ENCODE measurements at regions not wholly inside any gene's neighbourhood (a gene's known extent, or its start where the extent isn't known, plus 50 kb on each side); places are given as distances from the start of the nearest gene placed in this dataset.
"Not testable (repeated sequence)": the region's sequence is repeated elsewhere in the genome, so short reads cannot be mapped to it uniquely, and the experiment has no call there.

DNA sequence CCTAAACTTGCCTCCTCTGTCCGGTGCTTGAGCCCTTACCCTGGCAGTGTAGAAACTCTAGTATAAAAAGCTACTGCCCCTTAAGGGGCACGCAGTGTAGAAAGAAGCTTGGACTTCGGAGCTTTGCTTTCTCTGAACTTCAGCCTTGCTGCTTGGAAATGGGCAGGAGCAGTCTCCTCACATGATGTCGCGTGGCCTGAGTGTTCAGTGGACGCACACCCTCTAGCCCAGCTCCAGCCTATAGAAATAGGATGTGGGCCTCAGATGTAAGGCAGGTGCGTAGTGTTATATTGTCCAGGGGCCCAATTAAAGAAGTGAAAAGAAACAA is 98.2 kb upstream of the PCBD1 start:
- no peak overlapping the region for H3K4me3 ChIP-seq (ENCODE audit: low read depth, low read length)
- no peaks in the 10 kb centered on the region for H3K36me3 ChIP-seq (ENCODE audit: control insufficient read depth in 2 of 2, insufficient read depth in 1 of 2, low read length in 2 of 2)
- no peaks in the 10 kb centered on the region for H3K9me3 ChIP-seq (ENCODE audit: control insufficient read depth, insufficient read depth, low read depth, low read length)
- POLR2A ChIA-PET: no interaction called here
- no peak overlapping the region for H3K27ac ChIP-seq (ENCODE audit: extremely low read depth, low read depth, low read length)
- no peaks in the 10 kb centered on the region for H3K4me1 ChIP-seq (ENCODE audit: control insufficient read depth, insufficient read depth, low read length)
- TF ChIP-seq WT1 (tag by site-specific recombination; IDR thresholded peaks at IDR 0.05) (no peak), KLF1 (tag by site-specific recombination; IDR thresholded peaks at IDR 0.05) (no peak), ZNF350 (tag by site-specific recombination; IDR thresholded peaks at IDR 0.05) (no peak), ZNF654 (tag by site-specific recombination; IDR thresholded peaks at IDR 0.05; ENCODE audit: low read depth) (no peak)
- CTCF ChIA-PET: no interaction called here

DNA sequence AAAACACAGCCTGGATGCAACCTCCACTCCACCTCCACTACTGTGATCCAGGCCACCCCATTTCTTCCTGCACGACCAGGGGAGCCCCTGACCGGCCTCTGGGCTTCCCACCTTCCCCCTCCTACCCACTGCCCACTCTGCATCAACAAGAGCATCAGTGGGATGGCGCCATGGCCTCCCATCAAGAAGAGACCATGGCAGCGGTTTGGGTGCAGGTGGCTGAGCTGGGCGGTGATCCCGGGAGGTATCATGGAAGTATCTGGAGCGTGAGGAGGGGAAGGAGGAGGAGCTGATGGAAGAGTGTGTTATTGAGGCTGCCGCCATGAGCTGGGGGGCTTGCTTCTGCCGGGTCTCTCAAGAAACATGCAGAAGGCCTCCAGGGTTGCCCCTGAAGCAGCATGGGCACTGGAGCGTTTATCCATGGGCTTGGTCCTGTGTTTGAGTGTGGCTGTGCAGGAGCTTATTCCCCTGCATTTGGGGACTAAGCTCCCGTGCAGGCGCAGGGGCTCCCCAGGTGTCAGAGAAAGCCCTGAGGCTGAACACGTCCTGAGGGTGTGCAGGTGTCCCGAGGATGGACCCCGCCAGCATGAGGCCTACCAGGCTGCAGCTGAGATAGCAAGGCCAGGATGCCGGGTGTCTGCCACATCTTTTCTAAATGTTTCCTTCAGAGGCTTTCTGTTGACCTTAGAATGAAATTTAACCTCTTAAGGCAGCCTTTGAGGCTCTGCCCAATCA is 99.2 kb upstream of the PCBD1 start:
- no peak for TF ChIP-seq ZNF239 (tag by site-specific recombination; IDR thresholded peaks at IDR 0.05)
- TF ChIP-seq, protein P1, sequence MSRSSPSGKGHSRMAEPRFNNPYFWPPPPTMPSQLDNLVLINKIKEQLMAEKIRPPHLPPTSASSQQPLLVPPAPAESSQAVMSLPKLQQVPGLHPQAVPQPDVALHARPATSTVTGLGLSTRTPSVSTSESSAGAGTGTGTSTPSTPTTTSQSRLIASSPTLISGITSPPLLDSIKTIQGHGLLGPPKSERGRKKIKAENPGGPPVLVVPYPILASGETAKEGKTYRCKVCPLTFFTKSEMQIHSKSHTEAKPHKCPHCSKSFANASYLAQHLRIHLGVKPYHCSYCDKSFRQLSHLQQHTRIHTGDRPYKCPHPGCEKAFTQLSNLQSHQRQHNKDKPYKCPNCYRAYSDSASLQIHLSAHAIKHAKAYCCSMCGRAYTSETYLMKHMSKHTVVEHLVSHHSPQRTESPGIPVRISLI (tag by site-specific recombination; IDR thresholded peaks at IDR 0.05): no peak
- no peak for TF ChIP-seq ZNF426 (tag by site-specific recombination; IDR thresholded peaks at IDR 0.05)
- no peak for TF ChIP-seq ZNF571 (tag by site-specific recombination; IDR thresholded peaks at IDR 0.05)
- TF ChIP-seq GLIS2 (tag by site-specific recombination; IDR thresholded peaks at IDR 0.05): no peak
- no peak overlapping the region for H3K27ac ChIP-seq (ENCODE audit: extremely low read depth, low read depth, low read length)
- H3K36me3 ChIP-seq (ENCODE audit: control insufficient read depth in 2 of 2, insufficient read depth in 1 of 2, low read length in 2 of 2): no peaks in the 10 kb centered on the region
- H3K4me1 ChIP-seq (ENCODE audit: control insufficient read depth, insufficient read depth, low read length): no peaks in the 10 kb centered on the region
- H3K9me3 ChIP-seq (ENCODE audit: control insufficient read depth, insufficient read depth, low read depth, low read length): no peaks in the 10 kb centered on the region
- POLR2A ChIA-PET: no interaction called here
- CTCF ChIA-PET: interaction anchor here (0.5 to 0.6 kb wide), 2 partner anchors 55 to 653 kb away, joined by 3 read pairs; no protein-coding TSS in a partner anchor
- no peak overlapping the region for H3K4me3 ChIP-seq (ENCODE audit: low read depth, low read length)

DNA sequence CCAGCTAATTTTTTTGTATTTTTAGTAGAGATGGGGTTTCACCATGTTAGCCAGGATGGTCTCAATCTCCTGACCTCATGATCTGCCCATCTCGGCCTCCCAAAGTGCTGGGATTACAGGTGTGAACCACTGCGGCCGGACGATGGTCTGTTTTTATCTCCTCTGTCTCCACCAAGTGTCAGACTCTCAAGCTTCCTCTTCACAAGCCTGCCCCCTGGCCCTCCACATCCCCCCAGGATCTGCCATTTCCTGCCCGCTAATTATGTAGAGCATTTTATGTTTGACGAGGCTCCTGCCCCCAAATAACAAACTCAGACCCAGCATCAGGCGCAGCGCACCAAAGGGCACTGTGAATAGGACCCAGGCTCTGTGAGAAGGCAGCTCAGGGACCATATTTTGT is 101.8 kb upstream of the PCBD1 start:
- CTCF ChIA-PET: interaction anchor here (0.6 to 1.1 kb wide), 4 partner anchors 14 to 743 kb away, joined by 3 read pairs; no protein-coding TSS in a partner anchor
- H3K4me3 ChIP-seq (ENCODE audit: low read depth, low read length); H3K4me1 ChIP-seq (ENCODE audit: control insufficient read depth, insufficient read depth, low read length); H3K36me3 ChIP-seq (ENCODE audit: control insufficient read depth in 2 of 2, insufficient read depth in 1 of 2, low read length in 2 of 2); H3K27ac ChIP-seq (ENCODE audit: extremely low read depth, low read depth, low read length); H3K9me3 ChIP-seq (ENCODE audit: control insufficient read depth, insufficient read depth, low read depth, low read length); POLR2A ChIA-PET: not testable (repeated sequence)

DNA sequence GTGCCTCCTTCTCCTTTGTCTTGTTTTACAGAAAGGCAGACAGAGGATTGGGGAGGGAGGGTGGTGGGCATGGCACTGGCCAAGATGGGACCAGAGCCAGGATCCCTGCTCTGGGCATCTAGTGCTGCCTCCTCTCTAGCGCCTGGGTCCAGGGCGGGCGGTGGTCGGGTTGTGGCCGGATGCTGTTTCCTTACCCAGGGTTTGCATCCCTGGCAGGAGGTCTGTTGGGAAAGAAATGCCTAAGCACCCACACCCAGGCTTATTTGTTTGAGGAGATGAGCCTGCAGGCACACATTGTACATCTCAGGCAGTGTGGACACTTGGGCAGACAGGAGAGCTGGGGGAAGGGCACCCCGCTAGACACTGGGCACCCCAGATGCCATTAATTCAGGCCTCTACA is 102.3 kb upstream of the PCBD1 start:
- no peak for TF ChIP-seq ZNF585B (tag by site-specific recombination; IDR thresholded peaks at IDR 0.05)
- no peak for TF ChIP-seq ZNF670 (tag by site-specific recombination; IDR thresholded peaks at IDR 0.05; ENCODE audit: low read depth)
- TF ChIP-seq EGR2 (tag by site-specific recombination; IDR thresholded peaks at IDR 0.05; ENCODE audit: low read depth): no peak
- no peak for TF ChIP-seq SP7 (tag by site-specific recombination; IDR thresholded peaks at IDR 0.05)
- TF ChIP-seq ZNF626 (tag by site-specific recombination; IDR thresholded peaks at IDR 0.05): no peak
- TF ChIP-seq MYNN (tag by site-specific recombination; IDR thresholded peaks at IDR 0.05; ENCODE audit: borderline replicate concordance): no peak
- TF ChIP-seq ZFP41 (tag by site-specific recombination; IDR thresholded peaks at IDR 0.05; ENCODE audit: borderline replicate concordance): no peak
- TF ChIP-seq, protein P2, sequence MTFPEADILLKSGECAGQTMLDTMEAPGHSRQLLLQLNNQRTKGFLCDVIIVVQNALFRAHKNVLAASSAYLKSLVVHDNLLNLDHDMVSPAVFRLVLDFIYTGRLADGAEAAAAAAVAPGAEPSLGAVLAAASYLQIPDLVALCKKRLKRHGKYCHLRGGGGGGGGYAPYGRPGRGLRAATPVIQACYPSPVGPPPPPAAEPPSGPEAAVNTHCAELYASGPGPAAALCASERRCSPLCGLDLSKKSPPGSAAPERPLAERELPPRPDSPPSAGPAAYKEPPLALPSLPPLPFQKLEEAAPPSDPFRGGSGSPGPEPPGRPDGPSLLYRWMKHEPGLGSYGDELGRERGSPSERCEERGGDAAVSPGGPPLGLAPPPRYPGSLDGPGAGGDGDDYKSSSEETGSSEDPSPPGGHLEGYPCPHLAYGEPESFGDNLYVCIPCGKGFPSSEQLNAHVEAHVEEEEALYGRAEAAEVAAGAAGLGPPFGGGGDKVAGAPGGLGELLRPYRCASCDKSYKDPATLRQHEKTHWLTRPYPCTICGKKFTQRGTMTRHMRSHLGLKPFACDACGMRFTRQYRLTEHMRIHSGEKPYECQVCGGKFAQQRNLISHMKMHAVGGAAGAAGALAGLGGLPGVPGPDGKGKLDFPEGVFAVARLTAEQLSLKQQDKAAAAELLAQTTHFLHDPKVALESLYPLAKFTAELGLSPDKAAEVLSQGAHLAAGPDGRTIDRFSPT (tag by site-specific recombination; IDR thresholded peaks at IDR 0.05): no peak
- no peak for TF ChIP-seq ZNF248 (tag by site-specific recombination; IDR thresholded peaks at IDR 0.05)
- no peak for TF ChIP-seq ZEB2 (tag by site-specific recombination; IDR thresholded peaks at IDR 0.05)
- TF ChIP-seq, protein P3, sequence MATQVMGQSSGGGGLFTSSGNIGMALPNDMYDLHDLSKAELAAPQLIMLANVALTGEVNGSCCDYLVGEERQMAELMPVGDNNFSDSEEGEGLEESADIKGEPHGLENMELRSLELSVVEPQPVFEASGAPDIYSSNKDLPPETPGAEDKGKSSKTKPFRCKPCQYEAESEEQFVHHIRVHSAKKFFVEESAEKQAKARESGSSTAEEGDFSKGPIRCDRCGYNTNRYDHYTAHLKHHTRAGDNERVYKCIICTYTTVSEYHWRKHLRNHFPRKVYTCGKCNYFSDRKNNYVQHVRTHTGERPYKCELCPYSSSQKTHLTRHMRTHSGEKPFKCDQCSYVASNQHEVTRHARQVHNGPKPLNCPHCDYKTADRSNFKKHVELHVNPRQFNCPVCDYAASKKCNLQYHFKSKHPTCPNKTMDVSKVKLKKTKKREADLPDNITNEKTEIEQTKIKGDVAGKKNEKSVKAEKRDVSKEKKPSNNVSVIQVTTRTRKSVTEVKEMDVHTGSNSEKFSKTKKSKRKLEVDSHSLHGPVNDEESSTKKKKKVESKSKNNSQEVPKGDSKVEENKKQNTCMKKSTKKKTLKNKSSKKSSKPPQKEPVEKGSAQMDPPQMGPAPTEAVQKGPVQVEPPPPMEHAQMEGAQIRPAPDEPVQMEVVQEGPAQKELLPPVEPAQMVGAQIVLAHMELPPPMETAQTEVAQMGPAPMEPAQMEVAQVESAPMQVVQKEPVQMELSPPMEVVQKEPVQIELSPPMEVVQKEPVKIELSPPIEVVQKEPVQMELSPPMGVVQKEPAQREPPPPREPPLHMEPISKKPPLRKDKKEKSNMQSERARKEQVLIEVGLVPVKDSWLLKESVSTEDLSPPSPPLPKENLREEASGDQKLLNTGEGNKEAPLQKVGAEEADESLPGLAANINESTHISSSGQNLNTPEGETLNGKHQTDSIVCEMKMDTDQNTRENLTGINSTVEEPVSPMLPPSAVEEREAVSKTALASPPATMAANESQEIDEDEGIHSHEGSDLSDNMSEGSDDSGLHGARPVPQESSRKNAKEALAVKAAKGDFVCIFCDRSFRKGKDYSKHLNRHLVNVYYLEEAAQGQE (tag by site-specific recombination; IDR thresholded peaks at IDR 0.05): no peak
- TF ChIP-seq WT1 (tag by site-specific recombination; IDR thresholded peaks at IDR 0.05): no peak
- TF ChIP-seq ZNF791 (tag by site-specific recombination; IDR thresholded peaks at IDR 0.05): no peak
- TF ChIP-seq ZNF837 (tag by site-specific recombination; IDR thresholded peaks at IDR 0.05): no peak
- ChIA-PET POLR2A (no interaction called here), CTCF (interaction anchor here (0.6 to 0.9 kb wide), 3 partner anchors 15 to 743 kb away, joined by 3 to 6 read pairs (median 3); no protein-coding TSS in a partner anchor)
- Histone ChIP-seq H3K36me3 (ENCODE audit: control insufficient read depth in 2 of 2, insufficient read depth in 1 of 2, low read length in 2 of 2) (no peaks in the 10 kb centered on the region), H3K27ac (ENCODE audit: extremely low read depth, low read depth, low read length) (no peak overlapping the region), H3K4me1 (ENCODE audit: control insufficient read depth, insufficient read depth, low read length) (no peaks in the 10 kb centered on the region), H3K9me3 (ENCODE audit: control insufficient read depth, insufficient read depth, low read depth, low read length) (no peaks in the 10 kb centered on the region), H3K4me3 (ENCODE audit: low read depth, low read length) (no peak overlapping the region)

Measured in HEK293 (cell line).